Calu3 (cell line): ENCODE measurements at regions not wholly inside any gene's neighbourhood (a gene's known extent, or its start where the extent isn't known, plus 50 kb on each side); places are given as distances from the start of the nearest gene placed in this dataset.

Experiments
- BruUV-seq: library from RNA; stranded (reverse); fragments of 400-500 nt; replicated peaks from 2 replicates; lab custom pipeline; 2021; lab: Mats Ljungman, UMichigan
- CTCF ChIA-PET: fragments of 300-600 bp; sonication (Branson Sonifier 250); formaldehyde crosslinking; loops from one replicate; lab custom pipeline; 2022; ENCODE audit warnings: antibody characterized with exemption; lab: Charles Lee
- DNase-seq: peaks from one replicate; pipeline ENCODE4 v3.0.0; 2022
- H3K27ac Mint-ChIP-seq: one replicate; pipeline ENCODE4 v1.8.0; 2022; ENCODE audit warnings: mixed read lengths; ENCODE audit not compliant: unreplicated experiment
- H3K27me3 Mint-ChIP-seq: one replicate; pipeline ENCODE4 v1.8.0; 2022; ENCODE audit warnings: mixed read lengths; ENCODE audit not compliant: unreplicated experiment
- H3K36me3 Mint-ChIP-seq: one replicate; pipeline ENCODE4 v1.8.0; 2022; ENCODE audit warnings: mild to moderate bottlenecking, moderate library complexity, mixed read lengths; ENCODE audit not compliant: insufficient read depth, unreplicated experiment
- H3K4me1 Mint-ChIP-seq: one replicate; pipeline ENCODE4 v1.8.0; 2022; ENCODE audit warnings: mild to moderate bottlenecking, low read depth, mixed read lengths; ENCODE audit not compliant: unreplicated experiment
- H3K4me3 Mint-ChIP-seq: one replicate; pipeline ENCODE4 v1.8.0; 2022; ENCODE audit warnings: mild to moderate bottlenecking, low read depth, moderate library complexity, mixed read lengths; ENCODE audit not compliant: unreplicated experiment
- H3K9me3 Mint-ChIP-seq: one replicate; pipeline ENCODE4 v1.8.0; 2022; ENCODE audit warnings: low read depth, mixed read lengths; ENCODE audit not compliant: unreplicated experiment
- CTCF ChIP-seq: fragments of 200-600 bp; IDR thresholded peaks from one replicate; pipeline ENCODE4 v1.8.0; 2022; ENCODE audit warnings: antibody characterized with exemption; ENCODE audit not compliant: unreplicated experiment
- intact Hi-C: fragments of 100-400 bp; cut with micrococcal nuclease; formaldehyde crosslinking; loops from one replicate; pipeline ENCODE4 v1.10.0; 2022; ENCODE audit not compliant: unreplicated experiment

GRCh38 chr6:6418421-6418820, 98.0 kb upstream of the F13A1 start:
- no TSS peak for BruUV-seq
- TF ChIP-seq CTCF = no peak
- Mint-ChIP-seq H3K9me3 (no peaks in the 10 kb centered on the region), H3K36me3 (no peaks in the 10 kb centered on the region), H3K27ac (no peak overlapping the region), H3K27me3 (peaks cover 13% of the 10 kb centered on the region), H3K4me1 (no peaks in the 10 kb centered on the region), H3K4me3 (no peak overlapping the region)
- intact Hi-C loops = no loop called here
- CTCF ChIA-PET = no interaction called here
- no peak for DNase-seq

GRCh38 chr6:6420107-6420506, 99.6 kb upstream of the F13A1 start:
- intact Hi-C loops = no loop called here
- H3K36me3 Mint-ChIP-seq = no peaks in the 10 kb centered on the region
- H3K4me1 Mint-ChIP-seq = no peaks in the 10 kb centered on the region
- H3K4me3 Mint-ChIP-seq = no peak overlapping the region
- no peak overlapping the region for H3K27ac Mint-ChIP-seq
- peaks cover 5% of the 10 kb centered on the region for H3K27me3 Mint-ChIP-seq
- DNase-seq = no peak
- CTCF ChIA-PET = no interaction called here
- BruUV-seq = no TSS peak
- no peak for TF ChIP-seq CTCF
- no peaks in the 10 kb centered on the region for H3K9me3 Mint-ChIP-seq

- no peak for DNase-seq
- Mint-ChIP-seq H3K4me3 (no peak overlapping the region), H3K36me3 (no peaks in the 10 kb centered on the region), H3K27ac (no peak overlapping the region), H3K27me3 (no peaks in the 10 kb centered on the region), H3K9me3 (no peaks in the 10 kb centered on the region), H3K4me1 (no peaks in the 10 kb centered on the region)
- no peak for TF ChIP-seq CTCF
- no TSS peak for BruUV-seq
- intact Hi-C loops = no loop called here
- CTCF ChIA-PET = no interaction called here
These were observed 113.7 kb upstream of the F13A1 start for GRCh38 chr6:6434151-6434550.

- Mint-ChIP-seq H3K27me3 (no peaks in the 10 kb centered on the region), H3K9me3 (no peaks in the 10 kb centered on the region), H3K4me3 (no peak overlapping the region), H3K27ac (no peak overlapping the region), H3K4me1 (no peaks in the 10 kb centered on the region), H3K36me3 (no peaks in the 10 kb centered on the region)
- no peak for DNase-seq
- intact Hi-C loops = no loop called here
- BruUV-seq = no TSS peak
- CTCF ChIA-PET = no interaction called here
- TF ChIP-seq CTCF = no peak
These were observed 114.3 kb upstream of the F13A1 start for GRCh38 chr6:6434723-6435122.

- no peak for TF ChIP-seq CTCF
- no peak for DNase-seq
- H3K4me3 Mint-ChIP-seq = no peak overlapping the region
- H3K4me1 Mint-ChIP-seq = no peaks in the 10 kb centered on the region
- CTCF ChIA-PET = no interaction called here
- no peaks in the 10 kb centered on the region for H3K27me3 Mint-ChIP-seq
- no peaks in the 10 kb centered on the region for H3K36me3 Mint-ChIP-seq
- no TSS peak for BruUV-seq
- no peak overlapping the region for H3K27ac Mint-ChIP-seq
- intact Hi-C loops = no loop called here
- no peaks in the 10 kb centered on the region for H3K9me3 Mint-ChIP-seq
These were observed 115.9 kb upstream of the F13A1 start for GRCh38 chr6:6436366-6436765.
